CD14-positive monocyte (primary cell): ENCODE measurements at regions not wholly inside any gene's neighbourhood (a gene's known extent, or its start where the extent isn't known, plus 50 kb on each side); places are given as distances from the start of the nearest gene placed in this dataset.

ENCODE experiments used
- DNase-seq, 3 donors: peaks; one replicate each; pipeline ENCODE4 v3.0.0-alpha.2; 2011 to 2022
- H2AFZ ChIP-seq: 2 replicates; pipeline ENCODE4 v1.6.0; 2012; ENCODE audit warnings: mild to moderate bottlenecking, low read depth, low read length, inconsistent platforms; ENCODE audit not compliant: insufficient read depth, poor library complexity, severe bottlenecking
- H3K27ac ChIP-seq, 2 donors: 1 replicate in 1 of 2; 2 replicates in 1 of 2; pipeline ENCODE4 v1.5.1; 2012 to 2013; ENCODE audit warnings: low read length in 2 of 2, control low read depth in 1 of 2, inconsistent platforms in 1 of 2, low read depth in 1 of 2, mild to moderate bottlenecking in 1 of 2
- H3K27me3 ChIP-seq, 2 donors: one replicate each; pipeline versions ENCODE4 v1.6.0 to v1.6.1; 2011 to 2013; ENCODE audit warnings: low read length in 2 of 2; ENCODE audit not compliant: control insufficient read depth in 2 of 2, insufficient read depth in 2 of 2
- H3K36me3 ChIP-seq, 2 donors: replicated peaks in 1 of 2; 1 replicate in 1 of 2; 2 replicates in 1 of 2; pipeline versions ENCODE4 v1.5.1 to v1.6.1; 2012 to 2013; ENCODE audit warnings: low read length in 2 of 2, control low read depth in 1 of 2, inconsistent platforms in 1 of 2, mild to moderate bottlenecking in 1 of 2; ENCODE audit not compliant: insufficient read depth in 2 of 2, control insufficient read depth in 1 of 2
- H3K4me1 ChIP-seq, 2 donors: 1 replicate in 1 of 2; 2 replicates in 1 of 2; pipeline versions ENCODE4 v1.5.1 to v1.6.1; 2012 to 2013; ENCODE audit warnings: low read length in 2 of 2, control low read depth in 1 of 2, inconsistent platforms in 1 of 2, mild to moderate bottlenecking in 1 of 2, moderate library complexity in 1 of 2; ENCODE audit not compliant: insufficient read depth in 2 of 2, control insufficient read depth in 1 of 2
- H3K4me2 ChIP-seq: replicated peaks from 2 replicates; pipeline ENCODE3; 2012; ENCODE audit warnings: low read length, moderate library complexity, mild to moderate bottlenecking; ENCODE audit not compliant: poor library complexity, severe bottlenecking; ENCODE audit errors: extremely low read depth
- H3K4me3 ChIP-seq, 3 experiments: fragments of 200-600 bp in 1 of 3; sonication (generic) in 1 of 3; replicated peaks in 1 of 3; 1 replicate in 2 of 3; 2 replicates in 1 of 3; pipeline ENCODE4 v1.5.1; 2011 to 2013; ENCODE audit warnings: low read length in 3 of 3, mild to moderate bottlenecking in 3 of 3, control low read depth in 2 of 3, low read depth in 2 of 3, inconsistent platforms in 1 of 3, moderate library complexity in 1 of 3
- H3K79me2 ChIP-seq: 2 replicates; pipeline ENCODE4 v1.6.0; 2012; ENCODE audit warnings: mild to moderate bottlenecking, control low read depth, inconsistent platforms, low read length, moderate library complexity; ENCODE audit not compliant: insufficient read depth
- H3K9ac ChIP-seq: 2 replicates; pipeline ENCODE4 v1.6.0; 2017; ENCODE audit warnings: low read length, mild to moderate bottlenecking; ENCODE audit not compliant: insufficient read depth, poor library complexity, severe bottlenecking
- H3K9me3 ChIP-seq, 2 donors: replicated peaks in 1 of 2; 1 replicate in 1 of 2; 2 replicates in 1 of 2; pipeline versions ENCODE4 v1.5.1 to v1.6.1; 2012 to 2013; ENCODE audit warnings: low read length in 2 of 2, control low read depth in 1 of 2; ENCODE audit not compliant: control insufficient read depth in 1 of 2, insufficient read depth in 1 of 2
- H4K20me1 ChIP-seq: 2 replicates; pipeline ENCODE4 v1.6.0; 2012; ENCODE audit warnings: mild to moderate bottlenecking, low read length, control low read depth, moderate library complexity; ENCODE audit not compliant: insufficient read depth
- H3K27ac Mint-ChIP-seq, 7 donors: one replicate each; pipeline ENCODE4 v1.8.0; 2020; ENCODE audit warnings: mild to moderate bottlenecking in 7 of 7, mixed read lengths in 7 of 7, moderate library complexity in 6 of 7, inconsistent platforms in 2 of 7
- H3K27me3 Mint-ChIP-seq, 3 donors: one replicate each; pipeline ENCODE4 v1.8.0; 2021 to 2022; ENCODE audit warnings: low read depth in 3 of 3, mild to moderate bottlenecking in 3 of 3, mixed read lengths in 3 of 3, moderate library complexity in 3 of 3, inconsistent platforms in 1 of 3
- H3K36me3 Mint-ChIP-seq, 2 donors: one replicate each; pipeline ENCODE4 v1.8.0; 2020; ENCODE audit warnings: mixed read lengths in 2 of 2, inconsistent platforms in 1 of 2, mild to moderate bottlenecking in 1 of 2
- H3K4me1 Mint-ChIP-seq: one replicate; pipeline ENCODE4 v1.8.0; 2020; ENCODE audit warnings: mild to moderate bottlenecking, mixed read lengths
- H3K4me3 Mint-ChIP-seq, 2 donors: one replicate each; pipeline ENCODE4 v1.8.0; 2020; ENCODE audit warnings: mild to moderate bottlenecking in 2 of 2, mixed read lengths in 2 of 2, moderate library complexity in 1 of 2
- H3K9me3 Mint-ChIP-seq, 7 donors: one replicate each; pipeline ENCODE4 v1.8.0; 2020 to 2022; ENCODE audit warnings: mixed read lengths in 7 of 7, mild to moderate bottlenecking in 6 of 7, moderate library complexity in 6 of 7, inconsistent platforms in 2 of 7
- CTCF ChIP-seq: fragments of 200-600 bp; IDR thresholded peaks from one replicate; pipeline ENCODE4 v1.8.0; 2022; ENCODE audit warnings: antibody characterized with exemption, mild to moderate bottlenecking
- WGBS: methylation state at CpG from one replicate; pipeline ENCODE4 v1.1.5; 2013; ENCODE audit warnings: missing lambda C conversion rate; ENCODE audit not compliant: insufficient coverage; 5-methylcytosine and 5-hydroxymethylcytosine counted together
- intact Hi-C, 2 donors: fragments of 100-400 bp; cut with micrococcal nuclease; formaldehyde crosslinking; loops; one replicate each; pipeline versions ENCODE4 v1.15.0 to v1.15.1; 2023

GRCh38 chr2:55743583-55743982 is 49.9 kb upstream of the PNPT1 start:
- no peak overlapping the region for H3K4me3 Mint-ChIP-seq
- Histone ChIP-seq H3K27me3 (no peaks in the 10 kb centered on the region), H3K9me3 (no peaks in the 10 kb centered on the region), H3K4me1 (no peaks in the 10 kb centered on the region), H3K79me2 (no peaks in the 10 kb centered on the region), H3K4me3 (no peak overlapping the region), H3K9ac (no peak overlapping the region), H3K27ac (no peak overlapping the region), H4K20me1 (no peaks in the 10 kb centered on the region), H3K36me3 (no peaks in the 10 kb centered on the region), H2AFZ (no peak overlapping the region), H3K4me2 (no peak overlapping the region)
- no peak for TF ChIP-seq CTCF
- no CpG with 5 or more reads among the region's 1 CpG for WGBS
- H3K4me1 Mint-ChIP-seq = no peaks in the 10 kb centered on the region
- H3K36me3 Mint-ChIP-seq = no peaks in the 10 kb centered on the region
- H3K27ac Mint-ChIP-seq = no peak overlapping the region
- H3K27me3 Mint-ChIP-seq = peaks cover 0 to 5% (median 2%) of the 10 kb centered on the region in 3 donors
- intact Hi-C loops = no loop called here
- no peak for DNase-seq
- H3K9me3 Mint-ChIP-seq = peaks cover 0 to 6% (median 3%) of the 10 kb centered on the region in 7 donors
